GM18508 (cell line): ENCODE measurements at regions not wholly inside any gene's neighbourhood (a gene's known extent, or its start where the extent isn't known, plus 50 kb on each side); places are given as distances from the start of the nearest gene placed in this dataset.
"Not testable (repeated sequence)": the region's sequence is repeated elsewhere in the genome, so short reads cannot be mapped to it uniquely, and the experiment has no call there.

Source experiments
- ATAC-seq: cut with Tn5 transposase; IDR thresholded peaks from one replicate; pipeline ENCODE4 v1.9.1; 2021; ENCODE audit warnings: moderate number of reproducible peaks; ENCODE audit not compliant: insufficient read depth, unreplicated experiment

DNA sequence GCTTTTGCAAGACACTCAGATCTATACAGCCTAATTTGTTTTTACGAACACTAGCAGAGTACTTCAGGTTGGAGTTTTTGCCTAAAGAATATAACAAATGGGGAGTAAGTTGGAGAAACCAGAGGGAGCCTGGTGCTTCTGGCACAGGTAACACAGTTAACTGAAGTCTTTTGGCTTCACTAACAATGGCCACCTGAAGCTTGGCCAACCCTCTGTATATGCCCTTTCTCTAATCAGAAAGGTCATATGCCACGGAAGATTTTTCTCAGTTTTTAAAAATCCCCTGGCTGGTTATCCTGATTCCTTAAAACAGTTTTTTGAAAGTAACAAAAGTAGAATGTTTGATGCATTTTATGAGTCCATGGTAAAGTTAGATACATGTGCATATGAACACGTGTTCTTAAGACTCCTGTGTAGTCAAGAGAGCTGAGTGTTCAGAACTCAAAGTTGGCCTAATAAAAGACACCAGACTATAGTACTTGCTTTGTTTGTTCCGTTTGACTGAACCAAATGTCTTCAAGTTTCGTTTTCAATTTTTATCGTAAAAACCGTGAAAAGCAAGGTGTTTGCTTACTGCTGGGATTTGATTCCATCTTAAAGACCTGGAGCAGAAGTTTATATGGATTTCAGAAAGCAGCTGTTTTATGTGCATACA lies 137.5 kb downstream of the KCNRG start:
- no peak for ATAC-seq

DNA sequence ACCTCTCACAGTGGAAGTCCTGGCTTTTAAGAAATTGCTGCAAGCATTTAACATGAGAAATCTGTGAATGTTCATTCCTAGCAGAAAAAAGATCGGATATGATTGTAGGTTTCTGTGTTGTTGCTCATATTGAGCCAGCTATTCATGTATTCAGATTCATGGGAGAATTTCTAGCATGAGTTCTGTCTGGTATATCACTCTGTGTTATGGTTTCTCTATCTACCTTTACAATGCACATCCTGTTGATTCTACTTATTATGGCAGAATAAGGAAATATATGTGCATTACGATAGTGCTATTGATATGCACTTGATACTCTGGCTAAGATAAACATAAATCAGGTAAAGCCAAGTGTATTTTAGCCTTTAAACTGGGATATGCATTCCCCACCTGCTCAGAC lies 138.2 kb downstream of the KCNRG start:
- ATAC-seq: no peak

DNA sequence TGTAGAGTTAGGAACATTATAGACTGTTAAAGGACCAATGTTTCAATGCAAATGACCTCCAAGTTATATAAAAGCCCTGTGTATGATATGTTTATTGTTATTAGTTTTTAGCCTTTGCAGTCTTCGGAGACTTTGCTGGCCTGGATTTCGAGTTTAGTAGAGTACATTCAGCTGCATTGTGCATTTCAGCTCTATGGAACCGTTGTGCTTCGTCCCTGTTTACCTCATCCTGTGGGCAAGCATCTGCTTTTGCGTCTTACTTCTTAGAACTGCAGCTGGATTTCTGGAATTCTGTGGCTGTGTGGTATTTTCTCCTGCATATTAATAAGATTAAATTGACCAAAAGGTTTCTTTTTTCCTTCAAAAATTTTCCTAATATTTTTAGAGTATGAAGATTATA lies 138.6 kb downstream of the KCNRG start:
- ATAC-seq: no peak

DNA sequence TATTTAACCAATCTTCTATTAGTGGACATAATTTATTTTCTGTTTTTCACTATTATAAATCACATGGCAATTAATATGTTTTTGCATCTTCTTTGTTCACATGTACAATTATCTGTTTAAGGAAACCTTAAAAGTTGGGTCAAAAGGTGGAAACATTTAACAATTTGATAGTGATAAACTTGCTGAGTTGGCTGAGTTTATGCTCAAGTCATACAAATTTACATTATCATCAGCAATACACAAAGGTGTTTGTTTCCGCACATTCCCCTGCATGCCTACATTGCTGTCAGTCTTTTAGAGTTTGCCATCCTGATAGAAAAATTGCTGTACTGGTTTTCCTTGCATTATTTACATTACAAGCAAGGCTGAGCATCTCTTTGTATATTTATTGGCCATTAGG lies 139.5 kb downstream of the KCNRG start:
- no peak for ATAC-seq

DNA sequence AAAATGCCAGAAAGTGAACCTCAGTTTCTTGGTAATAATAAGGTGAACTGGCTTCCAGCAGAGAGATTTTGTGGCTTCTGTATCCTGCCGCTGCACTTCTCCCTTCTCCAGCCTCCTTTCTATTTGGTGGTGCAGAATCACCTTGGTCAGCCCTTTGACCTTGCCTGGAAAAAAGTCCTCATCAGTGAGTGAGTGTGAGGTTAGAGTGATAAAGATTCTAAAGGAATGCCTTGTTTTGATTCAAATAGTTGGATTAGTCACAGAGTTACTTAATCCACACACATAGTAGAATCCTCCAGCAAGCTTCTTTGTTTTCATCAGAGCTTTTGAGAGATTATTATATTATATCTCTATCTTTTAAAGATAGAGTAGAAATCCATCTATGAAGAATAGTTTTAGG lies 140.9 kb downstream of the KCNRG start:
- ATAC-seq: no peak

DNA sequence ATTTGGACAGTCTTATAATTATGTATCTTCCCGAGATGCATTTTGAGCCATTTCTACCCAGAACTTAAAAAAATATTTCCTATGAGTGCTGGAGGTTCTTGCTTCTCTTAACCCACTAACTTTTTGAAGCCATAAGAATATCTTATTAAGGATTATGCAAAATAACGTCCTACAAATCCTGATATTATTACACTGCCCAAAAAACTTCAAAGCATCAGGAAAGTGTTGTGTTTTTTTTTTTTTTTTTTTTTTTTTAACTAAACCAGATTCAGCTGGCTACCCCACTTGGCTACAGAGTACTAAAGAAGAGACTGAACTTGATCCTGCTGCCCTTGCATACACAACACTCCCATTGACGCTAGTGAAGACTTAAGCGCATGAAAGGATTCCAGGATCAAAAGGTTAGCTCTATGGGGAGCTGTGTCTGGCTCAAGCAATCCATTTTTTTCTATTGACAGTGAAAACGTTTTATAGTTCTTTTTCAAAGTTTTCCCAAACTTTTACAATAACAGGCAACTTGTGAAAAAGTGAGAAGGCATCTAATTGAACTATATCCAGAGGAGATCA lies 141.4 kb downstream of the KCNRG start:
- no peak for ATAC-seq

DNA sequence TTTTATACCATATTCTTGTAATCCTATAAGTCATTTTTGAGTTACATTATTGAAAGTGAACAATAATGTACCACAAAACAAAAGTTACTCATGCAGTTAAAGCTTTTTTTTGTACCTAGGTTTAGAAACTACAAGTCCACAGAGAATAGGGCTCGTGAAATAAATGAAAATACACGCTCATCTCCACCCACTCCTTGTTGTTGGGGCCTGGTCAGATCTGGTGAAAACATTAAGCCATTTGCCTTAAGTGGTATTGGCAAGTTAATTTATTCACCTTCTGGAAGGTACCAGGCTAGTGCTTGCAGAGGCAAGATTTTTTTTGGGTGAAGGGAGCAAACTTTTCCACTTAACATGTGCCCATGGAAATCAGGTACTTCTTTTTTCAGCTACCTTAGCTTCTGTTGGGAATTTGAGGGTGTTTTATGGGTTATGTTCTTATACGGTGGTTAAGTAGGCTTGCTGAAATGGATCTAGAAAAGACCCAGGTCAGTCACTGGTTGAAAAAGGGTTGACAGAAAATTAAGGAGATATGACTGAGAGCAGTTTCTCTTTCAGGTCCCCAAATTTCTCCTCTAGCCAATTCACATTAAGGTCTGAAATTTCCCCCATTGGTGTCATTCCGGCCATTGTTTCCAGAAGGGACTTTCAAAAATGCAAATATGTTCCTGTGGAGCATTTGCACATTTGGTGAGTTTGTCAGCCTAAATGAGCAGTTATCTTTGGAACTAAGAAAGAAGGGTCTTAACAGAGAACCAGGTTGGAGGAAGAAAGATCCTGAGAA lies 143.3 kb downstream of the KCNRG start:
- no peak for ATAC-seq

DNA sequence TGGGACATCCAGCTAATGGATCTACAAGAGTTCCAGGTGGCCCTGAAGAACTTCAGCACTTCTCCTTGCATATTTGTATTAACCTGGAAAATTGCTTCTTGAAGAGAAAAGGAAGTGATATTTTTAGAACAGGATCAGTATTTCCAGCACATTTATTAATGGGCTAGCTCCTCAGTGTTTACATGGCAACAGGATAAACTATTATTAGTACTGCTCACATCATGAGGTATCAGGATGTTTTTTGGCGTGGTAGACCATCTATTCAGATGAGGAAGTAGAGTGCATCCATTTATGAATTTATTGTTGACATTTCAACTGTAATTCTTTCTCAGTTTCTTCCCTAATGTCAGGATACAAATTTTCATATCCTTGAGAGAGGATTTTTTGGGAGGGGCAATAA lies 144.4 kb downstream of the KCNRG start:
- no peak for ATAC-seq

DNA sequence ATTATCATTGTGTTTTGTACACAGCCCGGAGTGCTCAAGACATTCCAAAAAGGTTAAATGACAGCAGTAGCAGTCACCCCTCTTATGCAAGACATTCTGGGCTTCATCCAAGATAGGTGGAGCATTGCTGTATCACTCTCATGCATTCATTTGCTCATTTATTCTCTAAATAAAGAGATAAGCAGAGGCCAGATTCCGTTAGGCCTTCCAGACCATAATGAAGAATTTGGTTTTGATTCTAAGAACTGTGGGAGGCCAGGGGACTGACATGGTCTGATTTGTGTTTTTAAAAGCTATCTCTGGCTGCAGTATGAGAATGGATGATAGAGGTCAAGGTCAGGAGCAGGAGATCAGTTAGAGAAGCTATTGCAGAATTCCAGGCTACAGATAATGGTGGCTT lies 145.8 kb downstream of the KCNRG start:
- ATAC-seq: no peak

DNA sequence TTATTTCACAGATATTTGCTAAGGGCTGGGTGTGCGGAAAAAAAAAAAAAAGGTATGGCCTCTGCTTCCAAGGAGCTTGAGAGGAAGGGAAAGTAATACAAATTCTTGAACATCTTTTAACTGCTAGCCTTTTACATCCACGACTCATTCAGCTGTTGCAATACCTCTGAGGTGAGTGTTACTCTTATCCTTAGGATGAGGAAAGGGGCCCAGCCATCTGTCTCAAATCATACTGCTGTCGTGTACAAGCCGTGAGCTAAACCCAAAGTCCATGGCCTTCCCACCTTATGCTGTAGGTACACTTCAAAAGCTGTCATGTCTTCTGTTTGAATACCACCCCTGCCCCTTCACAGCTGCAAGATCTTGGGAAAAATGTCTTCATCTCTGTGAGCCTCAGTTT lies 146.8 kb downstream of the KCNRG start:
- ATAC-seq: no peak

DNA sequence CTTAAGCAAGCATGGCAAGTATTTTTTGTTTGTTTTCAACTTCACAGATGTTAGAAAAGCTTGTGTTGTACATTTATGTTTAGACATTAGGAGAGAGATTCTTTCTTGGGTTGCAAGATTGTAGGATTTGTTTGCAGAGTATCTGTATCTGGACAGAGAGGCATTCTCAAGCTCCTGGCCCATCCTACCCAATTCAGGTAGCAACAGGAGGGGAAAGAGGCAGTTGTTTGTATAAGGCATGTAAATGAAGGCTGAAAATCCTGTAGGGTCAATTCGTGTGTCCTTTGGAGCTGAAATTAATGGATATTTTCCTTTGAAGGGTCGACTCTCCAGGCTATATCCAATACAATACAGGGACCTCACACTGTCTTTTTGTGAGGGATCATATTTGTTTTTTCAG lies 147.3 kb downstream of the KCNRG start:
- ATAC-seq: no peak

DNA sequence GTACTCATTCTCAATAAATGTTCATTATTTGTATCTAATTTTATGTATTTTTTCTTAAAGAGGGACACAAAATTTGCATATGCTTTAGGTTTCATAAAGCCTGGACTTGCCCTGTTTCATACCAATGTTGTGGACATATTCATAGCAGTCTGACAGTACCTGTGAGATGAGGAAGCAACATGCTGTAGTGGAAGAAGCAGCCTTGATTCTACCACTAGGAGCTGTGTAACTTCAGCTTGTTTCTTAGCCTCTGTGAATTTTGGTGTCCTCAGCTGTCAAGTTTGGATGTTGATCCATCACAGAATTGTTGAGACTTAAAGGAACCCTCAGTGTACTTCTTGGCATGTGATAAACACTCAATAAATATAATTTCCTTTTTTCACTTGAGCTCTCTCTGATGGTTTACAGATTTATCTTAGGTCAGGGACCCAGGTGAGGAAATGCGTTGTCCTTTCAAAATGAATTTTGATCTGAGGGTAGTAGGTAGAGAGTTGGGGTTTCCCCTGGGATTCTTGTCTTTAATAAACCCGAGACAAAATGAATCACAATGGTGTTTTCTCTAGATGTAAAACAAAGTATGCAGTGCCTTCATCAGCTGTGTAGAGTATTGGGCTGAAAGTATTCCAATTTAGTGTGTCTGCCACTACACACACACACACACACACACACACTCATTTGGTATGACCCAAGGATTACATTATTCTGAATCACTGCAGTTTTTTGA lies 152.1 kb downstream of the KCNRG start:
- no peak for ATAC-seq

DNA sequence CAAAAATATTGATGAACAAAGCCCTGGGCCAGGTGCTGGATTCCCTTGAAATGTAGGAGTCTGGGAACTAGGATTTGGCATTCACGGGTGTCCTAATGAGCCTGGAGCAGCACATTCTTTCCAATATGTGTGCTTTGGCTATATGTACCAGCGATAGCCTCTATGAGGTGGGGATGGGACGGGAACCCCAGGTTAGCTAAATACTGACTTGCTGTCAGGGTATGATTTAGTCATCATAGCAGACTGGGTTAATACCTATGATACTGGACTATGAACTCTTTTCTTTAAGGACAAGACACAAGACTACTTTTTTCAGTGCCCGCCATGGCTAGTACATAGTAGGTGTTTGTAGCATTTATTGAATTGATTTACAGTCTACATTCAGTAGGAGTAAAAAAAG lies 152.7 kb downstream of the KCNRG start:
- no peak for ATAC-seq

DNA sequence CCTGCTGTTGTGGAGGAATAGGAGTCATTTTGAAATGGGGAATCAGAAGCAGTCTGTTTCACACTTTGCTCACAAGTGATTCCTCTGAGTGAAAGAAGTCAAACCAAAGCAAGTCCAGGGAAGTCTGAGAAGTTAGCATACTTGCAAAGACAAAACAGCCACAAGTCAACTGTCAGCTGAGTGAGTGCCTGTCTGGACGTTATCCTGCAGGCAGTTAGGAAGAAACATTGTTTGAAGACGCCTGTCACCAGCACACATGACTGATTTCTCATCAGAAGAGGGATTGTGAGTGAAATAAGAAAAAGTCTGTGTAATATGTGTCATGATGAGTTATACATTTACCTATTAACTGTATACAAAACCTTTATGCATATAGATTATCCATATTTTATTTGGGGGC lies 153.5 kb downstream of the KCNRG start:
- no peak for ATAC-seq

DNA sequence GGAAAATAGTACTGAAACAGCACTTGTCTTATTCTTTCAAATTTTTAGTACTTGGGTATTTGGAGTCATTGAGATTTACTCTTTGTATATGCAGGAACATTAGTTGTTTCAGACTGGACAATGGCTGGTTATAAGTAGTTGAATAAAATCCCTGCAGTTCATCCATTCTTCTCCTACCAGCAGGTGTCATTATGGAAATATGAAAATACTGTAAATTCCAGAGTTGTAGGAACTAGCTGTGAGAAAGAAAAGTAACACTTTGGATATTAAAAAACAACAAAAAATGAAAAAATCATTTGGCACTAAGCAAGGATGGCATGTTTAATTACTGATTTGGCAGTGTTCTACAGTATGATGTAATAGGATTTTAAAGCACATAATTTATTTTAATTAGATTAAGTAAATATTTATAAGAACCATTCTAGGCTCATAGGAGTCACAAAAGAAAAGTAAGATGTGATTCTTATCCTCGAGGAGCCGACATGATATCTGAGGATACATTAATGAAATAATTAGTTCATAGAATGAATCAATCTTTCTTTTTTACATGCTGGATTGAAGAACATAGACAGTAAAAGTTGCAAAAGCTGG lies 155.3 kb downstream of the KCNRG start:
- ATAC-seq: no peak

DNA sequence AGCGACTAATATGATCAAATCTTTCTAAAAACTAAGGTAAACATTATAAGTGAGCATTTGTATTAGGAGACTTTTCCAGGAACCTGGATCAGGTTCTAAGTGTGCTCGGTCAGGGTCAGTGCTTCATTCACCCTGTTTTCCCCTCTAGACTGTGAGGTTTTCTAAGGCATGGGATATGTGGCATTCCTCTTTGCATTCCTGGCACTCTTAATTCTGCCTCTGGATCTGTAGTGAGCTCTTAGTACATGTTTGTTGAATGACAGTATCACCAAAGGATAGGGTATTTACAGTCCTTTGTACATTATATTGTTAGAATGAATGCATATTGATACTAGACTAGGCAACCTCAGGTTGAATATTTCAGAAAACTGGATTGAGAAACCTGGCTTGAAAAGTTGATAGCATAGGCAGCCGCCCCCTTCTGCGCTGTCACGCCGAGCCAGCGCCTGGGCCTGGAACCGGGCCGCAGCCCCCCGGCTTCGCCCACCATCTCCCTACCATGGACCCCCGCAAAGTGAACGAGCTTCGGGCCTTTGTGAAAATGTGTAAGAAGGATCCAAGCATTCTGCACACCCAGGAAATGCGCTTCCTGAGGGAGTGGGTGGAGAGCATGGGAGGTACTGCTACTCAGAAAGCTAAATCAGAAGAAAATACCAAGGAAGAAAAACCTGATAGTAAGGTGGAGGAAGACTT lies 156.5 kb downstream of the KCNRG start:
- ATAC-seq: no peak

DNA sequence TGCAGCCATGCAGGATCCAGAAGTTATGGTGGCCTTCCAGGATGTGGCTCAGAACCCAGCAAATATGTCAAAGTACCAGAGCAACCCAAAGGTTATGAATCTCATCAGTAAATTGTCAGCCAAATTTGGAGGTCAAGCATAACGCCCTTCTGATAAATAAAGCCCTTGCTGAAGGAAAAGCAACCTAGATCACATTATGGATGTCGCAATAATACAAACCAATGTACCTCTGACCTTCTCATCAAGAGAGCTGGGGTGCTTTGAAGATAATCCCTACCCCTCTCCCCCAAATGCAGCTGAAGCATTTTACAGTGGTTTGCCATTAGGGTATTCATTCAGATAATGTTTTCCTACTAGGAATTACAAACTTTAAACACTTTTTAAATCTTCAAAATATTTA lies 157.8 kb downstream of the KCNRG start:
- ATAC-seq: not testable (repeated sequence)

DNA sequence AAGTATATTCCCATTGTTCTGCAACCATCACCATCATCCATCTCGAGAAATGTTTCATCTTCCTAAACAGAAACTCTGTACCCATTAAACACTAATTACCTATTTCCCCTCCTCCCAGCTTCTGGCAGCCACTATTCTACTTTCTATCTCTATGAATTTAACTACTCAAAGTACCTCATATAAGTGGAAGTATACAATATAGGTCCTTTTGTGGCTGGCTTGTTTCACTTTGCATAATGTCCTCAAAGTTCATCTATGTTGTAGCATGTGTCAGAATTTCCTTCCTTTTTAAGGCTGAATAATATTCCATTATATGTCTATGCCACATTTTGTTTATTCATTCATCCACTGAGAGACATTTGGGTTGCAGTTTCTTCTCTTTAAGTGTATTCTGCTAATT lies 159.4 kb downstream of the KCNRG start:
- no peak for ATAC-seq

DNA sequence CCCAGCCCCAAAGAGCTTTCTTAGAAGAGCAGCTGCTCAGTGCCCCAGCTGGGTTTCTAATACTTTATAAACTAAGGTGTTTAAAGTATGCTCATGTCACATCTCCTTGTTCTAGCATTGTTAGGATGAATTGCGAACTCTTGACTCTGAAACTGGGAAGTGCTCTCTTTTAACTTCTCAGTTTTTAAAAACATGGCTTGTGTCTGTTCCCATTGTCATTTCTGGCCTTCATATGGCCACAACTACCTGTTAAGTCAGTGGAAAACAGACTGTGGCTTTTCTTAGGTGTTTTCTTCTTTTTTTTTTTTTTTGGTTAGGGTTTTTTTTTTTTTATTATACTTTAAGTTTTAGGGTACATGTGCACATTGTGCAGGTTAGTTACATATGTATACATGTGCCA lies 164.7 kb downstream of the KCNRG start:
- ATAC-seq: no peak
